Uterus (tissue), 3 donors: ENCODE measurements at regions not wholly inside any gene's neighbourhood (a gene's known extent, or its start where the extent isn't known, plus 50 kb on each side); places are given as distances from the start of the nearest gene placed in this dataset.

Experiments used
- DNase-seq, 2 donors: peaks; one replicate each; pipeline ENCODE4 v3.0.0-alpha.2; 2019 to 2020
- H3K27ac ChIP-seq, 2 donors: fragments of 200-600 bp; sonication (generic); 1 replicate in 1 of 2; 2 replicates in 1 of 2; pipeline ENCODE4 v1.5.1; 2016 to 2018
- H3K27me3 ChIP-seq, 2 donors: fragments of 200-600 bp; sonication (generic); one replicate each; pipeline ENCODE4 v1.5.1; 2018 to 2019; ENCODE audit warnings: control low read depth in 1 of 2
- H3K36me3 ChIP-seq, 2 donors: fragments of 200-600 bp; sonication (generic); one replicate each; pipeline ENCODE4 v1.5.1; 2019; ENCODE audit warnings: control low read depth in 1 of 2
- H3K4me1 ChIP-seq, 2 donors: fragments of 200-600 bp; sonication (generic); one replicate each; pipeline ENCODE4 v1.5.1; 2018 to 2019; ENCODE audit warnings: control low read depth in 1 of 2
- H3K4me3 ChIP-seq, 2 donors: fragments of 200-600 bp; sonication (generic); 1 replicate in 1 of 2; 2 replicates in 1 of 2; pipeline ENCODE4 v1.5.1; 2018 to 2019; ENCODE audit warnings: mild to moderate bottlenecking in 1 of 2
- H3K9me3 ChIP-seq, 2 donors: fragments of 200-600 bp; sonication (generic); one replicate each; pipeline ENCODE4 v1.5.1; 2019; ENCODE audit warnings: control low read depth in 1 of 2
- CTCF ChIP-seq, 4 experiments: fragments of 200-600 bp in 2 of 4; fragments of 450-650 bp in 2 of 4; sonication (generic) in 2 of 4; IDR thresholded peaks; one replicate each; pipeline ENCODE4 v1.5.1; 2016 to 2019; ENCODE audit warnings: antibody characterized with exemption in 4 of 4, mild to moderate bottlenecking in 2 of 4, moderate library complexity in 1 of 4
- POLR2A ChIP-seq, 2 donors: fragments of 450-650 bp; IDR thresholded peaks; one replicate each; pipeline ENCODE4 v1.6.1; 2016; ENCODE audit warnings: antibody characterized with exemption in 2 of 2, mild to moderate bottlenecking in 1 of 2, moderate library complexity in 1 of 2
- intact Hi-C: fragments of 100-400 bp; cut with DNase I; formaldehyde crosslinking; loops from one replicate; pipeline ENCODE4 v1.15.1; 2023; ENCODE audit warnings: low total_unique reads
- donor health status: DM: yes; HTN: yes; CAD: no.

- Histone ChIP-seq H3K27me3 (no peaks in the 10 kb centered on the region), H3K27ac (no peak overlapping the region), H3K4me3 (no peak overlapping the region), H3K36me3 (no peaks in the 10 kb centered on the region), H3K4me1 (no peaks in the 10 kb centered on the region), H3K9me3 (no peaks in the 10 kb centered on the region)
- no peak for DNase-seq
- intact Hi-C loops = no loop called here
- no peak for TF ChIP-seq POLR2A (IDR thresholded peaks at IDR 0.05)
- no peak for TF ChIP-seq CTCF (IDR thresholded peaks at IDR 0.05)
Observed at GRCh38 chr6:50455029-50455428, 258.3 kb upstream of the TFAP2D start.

- Histone ChIP-seq H3K27ac (no peak overlapping the region), H3K36me3 (no peaks in the 10 kb centered on the region), H3K4me3 (no peak overlapping the region), H3K27me3 (no peaks in the 10 kb centered on the region), H3K4me1 (no peaks in the 10 kb centered on the region), H3K9me3 (no peaks in the 10 kb centered on the region)
- intact Hi-C loops = no loop called here
- TF ChIP-seq CTCF (IDR thresholded peaks at IDR 0.05) (no peak), POLR2A (IDR thresholded peaks at IDR 0.05) (no peak)
- no peak for DNase-seq
Observed at GRCh38 chr6:50457351-50457750, 256.0 kb upstream of the TFAP2D start.

GRCh38 chr6:50461696-50462095 lies 251.6 kb upstream of the TFAP2D start:
- TF ChIP-seq CTCF (IDR thresholded peaks at IDR 0.05) (no peak), POLR2A (IDR thresholded peaks at IDR 0.05) (no peak)

GRCh38 chr6:50463931-50464330 lies 249.4 kb upstream of the TFAP2D start:
- DNase-seq = no peak
- no peaks in the 10 kb centered on the region for H3K4me1 ChIP-seq
- TF ChIP-seq CTCF (IDR thresholded peaks at IDR 0.05) (no peak), POLR2A (IDR thresholded peaks at IDR 0.05) (no peak)
- no peaks in the 10 kb centered on the region for H3K27me3 ChIP-seq
- H3K4me3 ChIP-seq = no peak overlapping the region
- H3K36me3 ChIP-seq = no peaks in the 10 kb centered on the region
- no peaks in the 10 kb centered on the region for H3K9me3 ChIP-seq
- no peak overlapping the region for H3K27ac ChIP-seq
- intact Hi-C loops = no loop called here

More at GRCh38 chr6:50461696-50462095, 251.6 kb upstream of the TFAP2D start:
- Histone ChIP-seq H3K27me3 (no peaks in the 10 kb centered on the region), H3K27ac (no peak overlapping the region), H3K9me3 (no peaks in the 10 kb centered on the region), H3K4me1 (no peaks in the 10 kb centered on the region), H3K36me3 (no peaks in the 10 kb centered on the region), H3K4me3 (no peak overlapping the region)
- intact Hi-C loops = no loop called here
- DNase-seq = no peak

- intact Hi-C loops = no loop called here
- no peak for TF ChIP-seq CTCF (IDR thresholded peaks at IDR 0.05)
- Histone ChIP-seq H3K9me3 (no peaks in the 10 kb centered on the region), H3K27ac (no peak overlapping the region), H3K36me3 (no peaks in the 10 kb centered on the region), H3K4me1 (no peaks in the 10 kb centered on the region), H3K27me3 (no peaks in the 10 kb centered on the region), H3K4me3 (no peak overlapping the region)
- DNase-seq = no peak
Observed at GRCh38 chr6:50467931-50468330, 245.4 kb upstream of the TFAP2D start.
